ENCODE measurements at regions not wholly inside any gene's neighbourhood (a gene's known extent, or its start where the extent isn't known, plus 50 kb on each side); places are given as distances from the start of the nearest gene placed in this dataset.

DNA sequence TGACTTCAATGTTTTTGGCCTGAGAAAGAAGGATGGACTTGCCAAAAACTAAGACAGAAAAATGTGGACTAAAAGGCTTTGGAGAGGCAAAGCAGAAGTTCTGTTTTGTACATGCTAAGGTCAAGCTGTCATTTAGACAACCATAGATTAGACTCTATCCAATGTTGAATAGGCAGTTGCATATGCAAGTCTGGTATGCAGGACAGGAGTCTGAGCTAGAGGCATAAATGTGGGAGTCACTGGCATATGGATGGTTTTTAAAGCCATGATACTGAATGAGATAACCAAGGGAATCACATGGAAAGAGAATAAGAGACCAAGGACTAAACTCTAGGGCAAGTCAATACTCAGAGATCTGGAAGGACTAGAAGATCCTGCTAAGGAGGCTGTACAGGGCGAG lies 164.1 kb downstream of the LSM5 start:
- TF ChIP-seq, protein P1, sequence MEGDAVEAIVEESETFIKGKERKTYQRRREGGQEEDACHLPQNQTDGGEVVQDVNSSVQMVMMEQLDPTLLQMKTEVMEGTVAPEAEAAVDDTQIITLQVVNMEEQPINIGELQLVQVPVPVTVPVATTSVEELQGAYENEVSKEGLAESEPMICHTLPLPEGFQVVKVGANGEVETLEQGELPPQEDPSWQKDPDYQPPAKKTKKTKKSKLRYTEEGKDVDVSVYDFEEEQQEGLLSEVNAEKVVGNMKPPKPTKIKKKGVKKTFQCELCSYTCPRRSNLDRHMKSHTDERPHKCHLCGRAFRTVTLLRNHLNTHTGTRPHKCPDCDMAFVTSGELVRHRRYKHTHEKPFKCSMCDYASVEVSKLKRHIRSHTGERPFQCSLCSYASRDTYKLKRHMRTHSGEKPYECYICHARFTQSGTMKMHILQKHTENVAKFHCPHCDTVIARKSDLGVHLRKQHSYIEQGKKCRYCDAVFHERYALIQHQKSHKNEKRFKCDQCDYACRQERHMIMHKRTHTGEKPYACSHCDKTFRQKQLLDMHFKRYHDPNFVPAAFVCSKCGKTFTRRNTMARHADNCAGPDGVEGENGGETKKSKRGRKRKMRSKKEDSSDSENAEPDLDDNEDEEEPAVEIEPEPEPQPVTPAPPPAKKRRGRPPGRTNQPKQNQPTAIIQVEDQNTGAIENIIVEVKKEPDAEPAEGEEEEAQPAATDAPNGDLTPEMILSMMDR (conservative IDR thresholded peaks at IDR 0.05; ENCODE audit: low read depth, low read length) = no peak
- TF ChIP-seq EZH2 (IDR thresholded peaks at IDR 0.05; ENCODE audit: low read length, unreplicated experiment) = no peak

All from PC-3 (cell line).